KMS-11 (cell line): ENCODE measurements at regions not wholly inside any gene's neighbourhood (a gene's known extent, or its start where the extent isn't known, plus 50 kb on each side); places are given as distances from the start of the nearest gene placed in this dataset.

ENCODE experiments used
- H2AFZ ChIP-seq: fragments of 200-600 bp; sonication (generic); 2 replicates; pipeline ENCODE4 v1.6.1; 2016; ENCODE audit warnings: antibody characterized with exemption, mixed run types, low read depth
- H3K27ac ChIP-seq: fragments of 200-600 bp; sonication (generic); 2 replicates; pipeline ENCODE4 v1.6.1; 2016; ENCODE audit warnings: mild to moderate bottlenecking, mixed run types
- H3K27me3 ChIP-seq: fragments of 200-600 bp; sonication (generic); 2 replicates; pipeline ENCODE4 v1.6.1; 2017; ENCODE audit warnings: mild to moderate bottlenecking, low read depth, mixed run types, moderate library complexity; ENCODE audit not compliant: insufficient read depth
- H3K36me3 ChIP-seq: fragments of 200-600 bp; sonication (generic); 2 replicates; pipeline ENCODE4 v1.6.1; 2017; ENCODE audit warnings: mild to moderate bottlenecking, mixed run types; ENCODE audit not compliant: insufficient read depth
- H3K4me1 ChIP-seq: fragments of 200-600 bp; sonication (generic); 2 replicates; pipeline ENCODE4 v1.6.1; 2016; ENCODE audit warnings: mild to moderate bottlenecking, low read depth, mixed run types; ENCODE audit not compliant: poor library complexity, severe bottlenecking
- H3K4me2 ChIP-seq: fragments of 200-600 bp; sonication (generic); 2 replicates; pipeline ENCODE4 v1.7.0; 2016; ENCODE audit warnings: mild to moderate bottlenecking, mixed run types
- H3K4me3 ChIP-seq: fragments of 200-600 bp; sonication (generic); IDR thresholded peaks from 2 replicates; pipeline ENCODE4 v1.6.1; 2017; ENCODE audit warnings: low read depth, low read length, mixed read lengths; ENCODE audit not compliant: insufficient read depth
- H3K79me2 ChIP-seq: fragments of 200-600 bp; sonication (generic); 2 replicates; pipeline ENCODE4 v1.6.1; 2016; ENCODE audit warnings: low read depth, mixed run types; ENCODE audit not compliant: insufficient read depth
- H3K9ac ChIP-seq: fragments of 200-600 bp; sonication (generic); 2 replicates; pipeline ENCODE4 v1.6.1; 2016; ENCODE audit warnings: mild to moderate bottlenecking, mixed run types
- H4K20me1 ChIP-seq: fragments of 200-600 bp; sonication (generic); 2 replicates; pipeline ENCODE4 v1.6.1; 2016; ENCODE audit warnings: mild to moderate bottlenecking, mixed run types; ENCODE audit not compliant: insufficient read depth
- CTCF ChIP-seq: fragments of 200-600 bp; sonication (generic); conservative IDR thresholded peaks from 2 replicates; pipeline ENCODE4 v1.6.1; 2017; ENCODE audit warnings: low read depth, mild to moderate bottlenecking, antibody characterized with exemption, low read length, moderate library complexity, mixed read lengths

GRCh38 chr17:73906896-73907870 is 262.9 kb upstream of the SDK2 start:
- TF ChIP-seq CTCF, result no peak
- Histone ChIP-seq H3K4me3 (no peak overlapping the region), H3K4me1 (no peaks in the 10 kb centered on the region), H3K27me3 (peaks cover 23% of the 10 kb centered on the region), H3K27ac (no peak overlapping the region), H4K20me1 (no peaks in the 10 kb centered on the region), H2AFZ (no peak overlapping the region), H3K4me2 (no peak overlapping the region), H3K79me2 (no peaks in the 10 kb centered on the region), H3K9ac (no peak overlapping the region), H3K36me3 (no peaks in the 10 kb centered on the region)

GRCh38 chr17:73909186-73909585 is 264.9 kb upstream of the SDK2 start:
- Histone ChIP-seq H3K9ac (no peak overlapping the region), H3K4me2 (no peak overlapping the region), H2AFZ (no peak overlapping the region), H3K4me3 (no peak overlapping the region), H3K27me3 (peaks cover 4% of the 10 kb centered on the region; the same call in 1 of the 2 replicates), H3K27ac (no peak overlapping the region), H3K4me1 (no peaks in the 10 kb centered on the region), H3K36me3 (no peaks in the 10 kb centered on the region), H4K20me1 (no peaks in the 10 kb centered on the region), H3K79me2 (no peaks in the 10 kb centered on the region)
- no peak for TF ChIP-seq CTCF

GRCh38 chr17:73910206-73910605 is 266.0 kb upstream of the SDK2 start:
- Histone ChIP-seq H2AFZ (no peak overlapping the region), H3K4me1 (no peaks in the 10 kb centered on the region), H3K4me2 (no peak overlapping the region), H3K9ac (no peak overlapping the region), H3K27me3 (peaks cover 4% of the 10 kb centered on the region; the same call in 1 of the 2 replicates), H3K27ac (no peak overlapping the region), H3K79me2 (no peaks in the 10 kb centered on the region), H3K4me3 (no peak overlapping the region), H3K36me3 (no peaks in the 10 kb centered on the region), H4K20me1 (no peaks in the 10 kb centered on the region)
- TF ChIP-seq CTCF, result no peak

- H3K27ac ChIP-seq, result no peak overlapping the region
- H3K4me1 ChIP-seq, result no peaks in the 10 kb centered on the region
- no peaks in the 10 kb centered on the region for H4K20me1 ChIP-seq
- no peak overlapping the region for H3K9ac ChIP-seq
- peaks cover 4% of the 10 kb centered on the region; the same call in 1 of the 2 replicates for H3K27me3 ChIP-seq
- no peaks in the 10 kb centered on the region for H3K79me2 ChIP-seq
- no peaks in the 10 kb centered on the region for H3K36me3 ChIP-seq
- no peak overlapping the region for H3K4me2 ChIP-seq
- TF ChIP-seq CTCF, result no peak
- no peak overlapping the region for H3K4me3 ChIP-seq
- no peak overlapping the region for H2AFZ ChIP-seq
These were observed 266.7 kb upstream of the SDK2 start for GRCh38 chr17:73910821-73911515.
